GM19463 (cell line): ENCODE measurements at regions not wholly inside any gene's neighbourhood (a gene's known extent, or its start where the extent isn't known, plus 50 kb on each side); places are given as distances from the start of the nearest gene placed in this dataset.

Experiments
- ATAC-seq: cut with Tn5 transposase; IDR thresholded peaks from one replicate; pipeline ENCODE4 v1.9.1; 2021; ENCODE audit warnings: mild to moderate bottlenecking, moderate library complexity; ENCODE audit not compliant: unreplicated experiment

DNA sequence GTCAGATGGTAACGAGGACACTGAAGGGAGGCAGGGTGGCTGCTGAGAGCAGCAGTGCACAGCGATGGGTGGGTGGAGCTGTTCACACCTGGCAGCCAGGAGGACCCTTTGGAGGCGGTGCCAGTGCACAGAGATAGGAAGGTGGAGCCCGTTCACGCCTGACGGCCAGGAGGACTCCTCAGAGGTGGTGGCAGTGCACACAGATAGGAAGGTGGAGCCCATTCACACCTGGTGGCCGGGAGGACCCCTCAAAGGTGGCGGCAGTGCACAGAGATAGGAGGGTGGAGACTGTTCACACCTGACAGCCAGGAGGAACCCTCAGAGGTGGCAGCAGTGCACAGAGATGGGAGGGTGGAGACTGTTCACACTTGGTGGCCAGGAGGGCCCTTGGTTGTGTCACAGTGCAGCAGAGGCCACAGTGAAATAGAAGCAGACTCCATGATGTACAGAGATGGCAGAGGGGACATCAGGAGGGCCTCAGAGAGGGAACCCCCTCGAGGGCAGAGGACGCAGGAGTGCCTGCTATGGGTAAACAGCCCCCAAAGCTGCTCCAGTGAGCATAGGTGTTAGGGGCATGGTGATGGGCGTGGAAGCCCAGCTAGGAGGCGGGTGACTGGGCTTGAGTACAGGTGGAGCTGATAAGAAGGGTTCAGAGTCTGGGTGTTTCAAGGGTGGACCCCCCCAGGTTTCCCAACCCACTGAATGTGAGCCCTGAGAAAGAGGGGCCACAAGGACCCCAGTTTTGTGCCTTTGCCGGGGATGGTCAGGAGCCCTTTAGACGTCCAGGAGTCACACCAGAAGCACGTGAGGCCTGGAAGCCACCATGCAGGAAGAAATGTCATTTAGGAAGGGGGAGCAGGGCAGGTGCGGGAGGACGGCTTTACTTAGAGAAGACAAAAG lies 566.7 kb downstream of the BRD1 start:
- ATAC-seq = no peak

DNA sequence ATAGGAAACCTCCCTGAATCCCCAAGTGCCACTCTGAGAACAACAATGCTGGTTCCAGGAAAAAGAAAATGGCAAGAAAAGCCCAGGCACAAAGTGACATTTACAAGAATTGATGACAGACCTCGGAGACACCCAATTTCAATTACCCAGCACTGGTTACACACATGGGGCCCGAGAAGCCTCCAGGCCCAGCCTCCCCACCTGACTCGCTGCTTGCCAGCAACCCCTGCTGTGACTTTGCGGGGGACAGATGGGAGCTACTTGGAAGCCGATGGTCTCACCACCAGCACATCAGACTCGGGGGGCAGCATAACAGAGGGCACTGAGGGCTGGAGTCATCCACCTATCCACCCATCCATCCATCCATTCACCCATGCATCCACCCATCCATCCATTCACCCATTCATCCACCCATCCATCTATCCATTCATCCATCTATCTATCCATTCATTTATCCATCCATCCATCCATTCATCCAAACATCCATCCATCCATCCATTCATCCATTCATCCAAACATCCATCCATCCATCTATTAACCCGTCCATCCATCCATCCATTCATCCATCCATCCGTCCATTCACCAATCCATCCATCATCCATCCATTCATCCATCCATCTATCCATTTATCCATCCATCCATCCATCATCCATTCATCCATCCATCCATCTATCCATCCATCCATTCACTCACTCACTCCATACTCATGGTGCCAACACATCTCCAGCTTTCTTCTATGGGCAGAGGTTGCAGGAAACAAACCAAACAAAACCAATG lies 567.6 kb downstream of the BRD1 start:
- no peak for ATAC-seq

GRCh38 chr22:49258107-49259010 lies 569.3 kb downstream of the BRD1 start:
- ATAC-seq = no peak

GRCh38 chr22:49257551-49257961 lies 570.1 kb downstream of the BRD1 start:
- ATAC-seq = no peak

- no peak for ATAC-seq
Observed at GRCh38 chr22:49255741-49256318, 571.8 kb downstream of the BRD1 start.

- no peak for ATAC-seq
Observed at GRCh38 chr22:49255154-49255553, 572.5 kb downstream of the BRD1 start.

DNA sequence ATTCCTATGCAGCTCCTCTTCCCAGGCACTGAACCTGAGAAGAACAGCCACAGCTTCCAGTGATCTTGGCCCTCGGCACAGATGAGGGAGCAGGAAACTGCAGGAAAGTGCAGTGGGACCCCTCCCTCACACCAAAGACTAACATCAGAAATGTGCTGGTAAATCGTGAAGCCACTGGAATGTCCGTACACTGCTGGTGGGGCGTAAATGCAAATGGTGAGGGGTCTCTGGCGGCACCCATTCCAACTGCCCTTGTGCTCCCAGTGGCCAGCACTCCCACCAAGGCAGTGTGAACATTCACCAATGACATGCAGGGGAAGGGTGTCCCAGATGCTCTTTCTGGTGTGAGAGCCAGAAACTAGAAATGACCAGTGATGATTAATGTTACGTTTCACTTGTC lies 574.0 kb downstream of the BRD1 start:
- no peak for ATAC-seq

DNA sequence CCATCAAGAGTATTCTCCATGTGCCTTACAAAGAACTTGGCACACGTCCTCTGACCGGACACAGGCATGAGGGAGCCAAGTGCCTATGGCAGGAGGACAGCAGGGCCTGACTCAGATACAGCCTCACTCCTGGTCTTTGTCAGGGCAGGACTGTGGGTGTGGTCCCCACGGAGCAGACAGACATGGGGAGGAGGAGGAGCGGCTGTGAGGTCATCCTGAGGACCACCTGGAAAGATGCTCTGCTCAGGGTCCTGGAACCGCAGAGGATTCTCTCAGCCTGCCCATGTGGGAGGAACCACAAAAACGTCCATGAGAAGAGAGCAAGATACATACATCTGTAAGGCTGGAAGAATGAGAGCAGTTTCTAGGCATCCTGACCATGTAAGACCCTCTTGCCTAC lies 576.3 kb downstream of the BRD1 start:
- ATAC-seq = no peak

GRCh38 chr22:49247194-49247924 lies 580.3 kb downstream of the BRD1 start:
- no peak for ATAC-seq

GRCh38 chr22:49244466-49245420 lies 582.9 kb downstream of the BRD1 start:
- ATAC-seq = no peak

GRCh38 chr22:49243965-49244364 lies 583.7 kb downstream of the BRD1 start:
- ATAC-seq = no peak

- ATAC-seq = no peak
Observed at GRCh38 chr22:49243335-49243734, 584.3 kb downstream of the BRD1 start.

GRCh38 chr22:49242480-49242879 lies 585.2 kb downstream of the BRD1 start:
- no peak for ATAC-seq

DNA sequence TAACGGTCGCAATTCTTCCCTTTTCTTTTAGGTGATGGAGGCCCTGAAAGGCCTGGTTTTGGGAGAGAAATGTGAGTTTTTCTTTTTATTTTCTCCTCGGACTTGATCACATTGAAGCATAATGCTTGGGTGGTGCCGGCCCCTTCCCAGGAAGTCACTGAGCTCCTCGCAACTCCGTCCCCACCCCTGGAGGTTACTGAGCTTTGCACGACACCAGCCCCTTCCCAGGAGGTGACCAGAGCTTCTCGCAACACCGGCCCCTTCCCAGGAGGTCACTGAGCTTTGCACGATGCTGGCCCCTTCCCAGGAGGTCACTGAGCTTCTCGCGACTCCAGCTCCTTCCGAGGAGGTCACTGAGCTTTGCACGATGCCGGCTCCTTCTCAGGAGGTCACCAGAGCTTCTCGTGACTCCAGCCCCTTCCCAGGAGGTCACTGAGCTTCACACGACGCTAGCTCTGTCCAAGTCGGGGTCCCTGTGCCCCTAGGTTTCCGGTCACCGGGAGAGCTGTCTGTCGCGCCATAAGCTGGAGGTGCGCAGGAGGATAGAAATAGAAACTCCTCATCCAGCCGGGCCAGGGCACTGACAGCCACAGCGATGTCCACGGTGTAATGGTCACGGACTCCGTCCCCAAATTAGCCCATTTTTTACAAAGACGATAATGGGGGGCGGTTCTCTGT lies 586.4 kb downstream of the BRD1 start:
- no peak for ATAC-seq

GRCh38 chr22:49240472-49240871 lies 587.2 kb downstream of the BRD1 start:
- no peak for ATAC-seq

DNA sequence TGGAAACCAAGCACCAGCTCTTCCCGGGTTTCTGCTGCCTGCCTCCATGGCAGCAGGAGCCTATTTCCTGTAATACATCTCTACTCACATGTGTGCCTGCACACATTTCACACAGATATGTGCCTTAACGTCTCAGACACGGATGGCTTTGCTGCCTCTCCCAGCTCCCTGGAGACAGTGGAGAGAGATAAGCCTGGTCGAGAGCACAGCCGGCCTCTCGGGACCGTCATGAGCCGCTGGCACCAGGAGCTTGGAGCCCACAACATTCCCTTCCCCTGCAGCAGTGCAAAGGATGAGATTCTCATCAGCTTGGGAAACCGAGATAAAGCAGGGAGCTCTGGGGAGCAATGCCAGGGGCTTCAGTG lies 587.7 kb downstream of the BRD1 start:
- no peak for ATAC-seq

DNA sequence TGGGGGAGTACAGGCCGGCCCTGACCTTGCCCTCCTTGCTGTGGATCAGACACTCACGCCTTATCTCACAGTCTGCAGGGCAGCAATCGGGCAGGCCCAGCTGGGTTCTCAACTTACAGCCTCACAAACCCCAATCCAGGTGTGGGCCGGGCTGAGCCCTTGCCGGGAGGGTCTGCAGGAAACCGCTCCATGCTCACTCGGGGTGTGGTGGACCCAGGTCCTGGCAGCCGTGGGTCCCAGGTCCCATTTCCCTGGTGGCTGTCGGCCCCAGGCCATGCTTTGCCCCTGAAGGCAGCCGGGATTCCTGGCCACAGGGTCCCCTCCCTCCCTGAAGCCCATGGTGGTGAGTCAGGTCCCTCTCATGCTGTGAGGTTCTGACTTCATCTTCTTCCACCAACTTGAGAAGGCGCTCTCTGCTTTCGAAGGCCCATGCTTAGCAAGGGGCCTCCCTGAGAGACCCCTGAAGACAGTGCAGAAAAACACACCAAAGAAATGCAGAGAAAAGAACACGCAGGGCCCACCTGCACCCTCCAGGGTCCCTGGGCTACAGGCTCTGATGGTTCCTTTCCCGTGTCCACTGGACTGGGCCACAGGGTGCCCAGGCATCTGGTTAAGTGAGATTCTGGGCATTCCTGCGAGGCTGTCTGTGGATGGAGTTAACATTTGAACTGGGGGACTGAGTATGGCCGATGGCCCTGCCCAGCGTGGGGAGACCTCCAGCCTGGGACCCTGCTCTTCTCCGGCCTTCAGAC lies 588.2 kb downstream of the BRD1 start:
- no peak for ATAC-seq
